Upper lobe of left lung (tissue), 4 donors: ENCODE measurements at regions not wholly inside any gene's neighbourhood (a gene's known extent, or its start where the extent isn't known, plus 50 kb on each side); places are given as distances from the start of the nearest gene placed in this dataset.

Experiments used
- EP300 ChIP-seq, 4 donors: sonication (generic); formaldehyde crosslinking; IDR thresholded peaks; one replicate each; pipeline ENCODE4 v1.5.1; 2017; ENCODE audit warnings: antibody characterized with exemption in 4 of 4, control low read depth in 2 of 4
- POLR2A ChIP-seq, 4 donors: fragments of 450-650 bp; IDR thresholded peaks; one replicate each; pipeline ENCODE4 v1.5.1; 2016 to 2017; ENCODE audit warnings: antibody characterized with exemption in 4 of 4, mild to moderate bottlenecking in 2 of 4
- POLR2AphosphoS5 ChIP-seq, 2 donors: sonication (generic); formaldehyde crosslinking; IDR thresholded peaks; one replicate each; pipeline ENCODE4 v1.5.1; 2017; ENCODE audit warnings: antibody characterized with exemption in 2 of 2
- TF ChIP-seq, protein P1 (sequence below), 6 experiments: fragments of 450-650 bp in 4 of 6; fragments of 200-600 bp in 2 of 6; sonication (generic) in 2 of 6; IDR thresholded peaks; one replicate each; pipeline ENCODE4 v1.5.1; 2016 to 2019; ENCODE audit warnings: antibody characterized with exemption in 6 of 6

DNA sequence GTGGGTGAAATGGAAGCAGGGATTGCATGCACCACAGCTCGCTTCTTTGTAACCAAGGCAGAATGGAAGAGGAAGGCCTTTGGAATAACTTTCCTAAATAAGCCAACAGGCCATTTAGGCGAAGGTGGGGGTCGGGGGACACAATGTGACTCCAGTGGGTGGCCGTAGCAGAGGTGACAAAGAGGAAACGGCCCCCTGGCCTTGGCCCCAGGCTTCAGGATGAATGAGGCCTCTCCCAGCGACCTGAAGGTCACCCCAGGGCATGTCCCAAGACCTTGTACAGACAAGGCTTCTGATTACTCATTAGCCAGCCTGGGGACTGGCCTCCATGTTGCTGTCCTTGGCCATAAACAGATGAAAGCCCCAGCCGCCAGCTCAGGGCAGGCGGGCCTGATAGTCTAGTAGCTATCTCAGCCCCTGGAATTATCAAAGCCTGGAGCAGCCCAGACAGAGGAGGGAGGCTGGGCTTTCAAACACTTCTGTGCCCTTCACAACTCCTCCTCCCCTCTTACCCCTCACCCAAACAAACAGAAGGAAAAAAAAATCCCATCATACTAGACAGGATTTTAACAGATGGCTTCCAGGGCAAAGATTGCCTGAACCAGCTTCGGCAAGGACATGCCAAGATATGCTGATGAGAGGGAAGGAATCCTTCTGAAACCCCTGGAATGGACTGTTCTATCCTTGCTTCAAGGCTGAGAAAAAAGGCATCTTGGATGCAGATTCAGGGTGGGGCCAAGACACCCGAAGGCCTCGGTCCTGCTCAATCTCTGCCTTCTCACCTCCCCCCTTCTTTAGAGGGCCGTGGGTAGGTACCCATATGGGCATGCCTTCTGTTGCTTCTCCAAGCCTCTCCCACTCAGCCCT, 142.3 kb upstream of the PARP11 start:
- TF ChIP-seq, protein P1, sequence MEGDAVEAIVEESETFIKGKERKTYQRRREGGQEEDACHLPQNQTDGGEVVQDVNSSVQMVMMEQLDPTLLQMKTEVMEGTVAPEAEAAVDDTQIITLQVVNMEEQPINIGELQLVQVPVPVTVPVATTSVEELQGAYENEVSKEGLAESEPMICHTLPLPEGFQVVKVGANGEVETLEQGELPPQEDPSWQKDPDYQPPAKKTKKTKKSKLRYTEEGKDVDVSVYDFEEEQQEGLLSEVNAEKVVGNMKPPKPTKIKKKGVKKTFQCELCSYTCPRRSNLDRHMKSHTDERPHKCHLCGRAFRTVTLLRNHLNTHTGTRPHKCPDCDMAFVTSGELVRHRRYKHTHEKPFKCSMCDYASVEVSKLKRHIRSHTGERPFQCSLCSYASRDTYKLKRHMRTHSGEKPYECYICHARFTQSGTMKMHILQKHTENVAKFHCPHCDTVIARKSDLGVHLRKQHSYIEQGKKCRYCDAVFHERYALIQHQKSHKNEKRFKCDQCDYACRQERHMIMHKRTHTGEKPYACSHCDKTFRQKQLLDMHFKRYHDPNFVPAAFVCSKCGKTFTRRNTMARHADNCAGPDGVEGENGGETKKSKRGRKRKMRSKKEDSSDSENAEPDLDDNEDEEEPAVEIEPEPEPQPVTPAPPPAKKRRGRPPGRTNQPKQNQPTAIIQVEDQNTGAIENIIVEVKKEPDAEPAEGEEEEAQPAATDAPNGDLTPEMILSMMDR (IDR thresholded peaks at IDR 0.05) = no peak
- TF ChIP-seq EP300 (IDR thresholded peaks at IDR 0.05) = no peak
- no peak for TF ChIP-seq POLR2A (IDR thresholded peaks at IDR 0.05)
- no peak for TF ChIP-seq POLR2AphosphoS5 (IDR thresholded peaks at IDR 0.05)
